ENCODE measurements at regions not wholly inside any gene's neighbourhood (a gene's known extent, or its start where the extent isn't known, plus 50 kb on each side); places are given as distances from the start of the nearest gene placed in this dataset.
A peak's percentile ranks its signal among the peaks of the same experiment; 100 is the strongest.

GRCh38 chrX:71859637-71860036 is 51.0 kb upstream of the NHSL2 start:
- no peak overlapping the region for H3K27ac ChIP-seq
- no peak overlapping the region for H3K4me3 ChIP-seq
- no peaks in the 10 kb centered on the region for H3K36me3 ChIP-seq
- WGBS, 2 donors (ENCODE audit: low coverage in 1 of 2): 0 to 10% methylated on average over 3 of the region's 3 CpGs
- no peaks in the 10 kb centered on the region for H3K27me3 ChIP-seq
- no peaks in the 10 kb centered on the region for H3K4me1 ChIP-seq
- H3K9me3 ChIP-seq: no peaks in the 10 kb centered on the region
- ATAC-seq: no peak
- TF ChIP-seq CTCF (IDR thresholded peaks at IDR 0.05) (peak; percentile 8 to 62 (median 27)), POLR2AphosphoS5 (IDR thresholded peaks at IDR 0.05) (no peak)

Small RNA genes lying in the stretch of these regions (small RNA-seq; reads per million reads assigned to genes)
- 0 reads per million in 4 donors for gene BX276092.3
